NCI-H345 treated with DMSO at 0.1 percent for 48 hours (cell line): ENCODE measurements at regions not wholly inside any gene's neighbourhood (a gene's known extent, or its start where the extent isn't known, plus 50 kb on each side); places are given as distances from the start of the nearest gene placed in this dataset.
"Not testable (repeated sequence)": the region's sequence is repeated elsewhere in the genome, so short reads cannot be mapped to it uniquely, and the experiment has no call there.

ENCODE experiments used
- DNase-seq: peaks from one replicate; lab custom pipeline; 2025; ENCODE audit not compliant: unreplicated experiment; lab: John Stamatoyannopoulos, UW

DNA sequence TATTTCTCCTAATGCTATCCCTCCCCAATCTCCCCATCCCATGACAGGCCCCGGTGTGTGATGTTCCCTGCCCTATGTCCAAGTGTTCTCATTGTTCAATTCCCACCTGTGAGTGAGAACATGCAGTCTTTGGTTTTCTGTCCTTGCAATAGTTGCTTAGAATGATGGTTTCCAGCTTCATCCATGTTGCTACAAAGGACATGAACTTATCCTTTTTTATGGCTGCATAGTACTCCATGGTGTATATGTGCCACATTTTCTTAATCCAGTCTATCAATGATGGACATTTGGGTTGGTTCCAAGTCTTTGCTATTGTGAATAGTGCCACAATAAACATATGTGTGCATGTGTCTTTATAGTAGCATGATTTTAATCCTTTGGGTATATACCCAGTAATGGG is 51.3 kb upstream of the RIOK2 start:
- not testable (repeated sequence) for DNase-seq

- no peak for DNase-seq
Observed at GRCh38 chr5:97242341-97242740, 59.3 kb upstream of the RIOK2 start.

GRCh38 chr5:97243353-97243752 is 60.3 kb upstream of the RIOK2 start:
- DNase-seq, result no peak

DNA sequence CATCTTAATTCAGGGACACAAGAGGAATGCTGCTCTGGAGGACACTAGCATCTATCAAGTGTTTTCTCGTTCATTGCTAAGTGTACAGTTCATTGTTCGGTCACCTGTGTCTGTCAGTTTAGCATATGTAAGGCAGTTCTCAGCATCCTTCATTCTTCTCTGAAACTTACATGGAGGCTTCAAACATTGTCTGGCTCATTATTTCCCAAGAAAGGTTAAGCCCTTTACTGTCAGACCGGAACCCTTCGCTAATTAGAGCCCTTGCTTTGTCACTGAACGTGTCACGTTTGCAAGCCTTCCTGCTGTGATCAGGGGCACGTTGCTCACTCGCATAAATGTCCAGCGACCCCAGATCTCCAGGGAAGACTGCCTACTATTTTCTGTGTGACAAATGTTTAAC is 62.3 kb upstream of the RIOK2 start:
- DNase-seq, result no peak

DNA sequence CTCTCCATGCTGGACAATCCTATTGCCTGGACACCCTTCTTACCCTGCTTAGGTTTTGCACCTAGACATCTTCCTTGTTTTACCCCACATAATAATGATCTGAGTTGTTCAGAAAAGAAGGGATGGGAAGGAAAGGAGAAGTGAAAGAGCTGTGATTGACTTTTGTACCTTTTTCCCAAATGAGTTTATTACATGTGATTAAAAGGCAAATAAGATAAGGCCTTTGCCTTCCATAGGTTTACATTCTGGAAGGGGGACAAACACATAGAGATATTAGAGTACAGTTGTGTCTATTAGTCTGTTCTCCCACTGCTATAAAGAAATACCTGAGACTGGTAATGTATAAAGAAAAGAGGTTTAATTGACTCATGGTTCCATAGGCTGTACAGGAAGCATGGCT is 67.1 kb upstream of the RIOK2 start:
- DNase-seq, result no peak

DNA sequence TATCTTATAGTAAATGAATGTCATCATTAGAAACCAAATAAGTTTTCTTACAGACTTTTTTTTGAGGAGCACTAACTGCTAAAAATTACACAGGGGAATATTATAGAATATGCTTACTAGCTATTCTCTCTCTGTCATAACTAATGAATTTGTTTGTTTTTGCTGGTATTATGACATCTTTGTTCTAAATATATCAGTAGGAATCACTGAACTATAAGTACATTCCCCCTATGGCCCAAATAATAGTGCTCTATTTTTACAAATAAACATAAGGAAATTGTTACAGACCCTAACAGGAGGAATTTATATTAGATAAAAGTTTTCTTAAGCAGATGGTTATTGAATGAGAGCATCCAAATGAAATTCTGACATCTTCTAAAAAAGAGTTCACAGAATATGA is 83.0 kb upstream of the RIOK2 start:
- DNase-seq, result no peak

- DNase-seq, result no peak
Observed at GRCh38 chr5:97266576-97266975, 83.5 kb upstream of the RIOK2 start.

DNA sequence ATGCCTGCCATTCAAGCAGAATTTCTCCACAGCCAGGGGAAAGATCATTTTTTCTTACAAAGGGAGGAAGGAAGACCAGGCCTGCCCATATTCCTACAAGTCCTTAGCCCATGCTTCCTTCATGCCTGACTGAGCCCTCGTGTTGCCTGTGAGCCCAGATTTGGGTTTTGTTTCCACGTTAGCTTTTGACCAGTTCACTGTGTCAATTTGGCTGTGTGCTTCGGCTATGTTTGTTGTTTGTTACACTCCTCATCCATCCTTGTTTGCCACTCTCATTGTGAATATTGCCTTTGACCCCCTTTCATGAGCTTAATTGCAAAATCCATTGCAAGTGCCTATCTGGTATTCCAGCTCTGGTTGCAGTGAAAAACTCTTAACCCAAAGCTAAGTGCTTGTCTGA is 84.7 kb upstream of the RIOK2 start:
- no peak for DNase-seq

GRCh38 chr5:97276474-97277120 is 93.5 kb upstream of the RIOK2 start:
- no peak for DNase-seq

DNA sequence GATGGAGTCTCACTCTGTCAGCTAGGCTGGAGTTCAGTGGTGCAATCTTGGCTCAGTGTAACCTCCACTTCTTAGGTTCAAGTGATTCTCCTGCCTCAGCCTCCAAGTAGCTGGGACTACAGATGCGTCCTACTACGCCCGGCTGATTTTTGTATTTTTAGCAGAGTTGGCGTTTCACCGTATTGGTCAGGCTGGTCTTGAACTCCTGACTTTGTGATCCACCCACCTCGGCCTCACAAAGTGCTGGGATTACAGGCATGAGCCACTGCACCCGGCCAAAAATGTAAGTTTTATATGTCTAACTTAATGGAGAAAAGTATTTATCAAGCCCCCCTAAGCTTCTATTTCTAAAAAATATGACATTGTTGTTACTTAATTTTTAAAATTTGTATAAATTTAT is 98.2 kb upstream of the RIOK2 start:
- no peak for DNase-seq

DNA sequence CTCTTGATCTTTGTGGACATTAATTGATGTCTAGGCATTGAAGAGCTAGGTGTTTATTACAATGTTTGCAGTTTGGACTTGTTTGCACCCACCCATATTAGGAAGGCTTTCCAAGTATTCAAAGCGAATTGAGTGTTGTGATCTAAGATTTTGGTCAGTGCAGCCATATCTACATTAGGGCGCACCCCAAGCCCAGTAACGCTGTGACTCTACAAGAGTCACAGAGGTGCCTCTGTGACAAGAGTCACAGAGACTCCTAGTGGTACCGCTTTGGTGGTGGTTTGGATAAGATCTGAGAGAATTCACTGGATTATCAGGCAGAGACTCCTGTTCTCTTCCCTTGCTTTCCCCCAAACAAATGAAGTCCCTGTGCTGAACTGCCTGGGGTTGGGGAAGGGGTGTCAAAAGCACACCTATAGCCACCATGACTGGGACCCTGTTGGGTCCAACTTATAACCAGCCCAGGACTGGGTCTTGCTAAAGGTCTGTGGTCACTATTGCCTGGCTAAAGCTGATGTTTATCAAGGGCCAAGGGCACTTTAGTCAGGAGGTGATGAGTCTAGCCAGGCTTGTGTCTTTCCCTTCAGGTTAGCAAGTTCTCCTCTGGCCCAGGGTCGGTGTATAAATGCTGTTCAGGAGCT is 114.1 kb upstream of the RIOK2 start:
- DNase-seq, result peak; percentile 27

DNA sequence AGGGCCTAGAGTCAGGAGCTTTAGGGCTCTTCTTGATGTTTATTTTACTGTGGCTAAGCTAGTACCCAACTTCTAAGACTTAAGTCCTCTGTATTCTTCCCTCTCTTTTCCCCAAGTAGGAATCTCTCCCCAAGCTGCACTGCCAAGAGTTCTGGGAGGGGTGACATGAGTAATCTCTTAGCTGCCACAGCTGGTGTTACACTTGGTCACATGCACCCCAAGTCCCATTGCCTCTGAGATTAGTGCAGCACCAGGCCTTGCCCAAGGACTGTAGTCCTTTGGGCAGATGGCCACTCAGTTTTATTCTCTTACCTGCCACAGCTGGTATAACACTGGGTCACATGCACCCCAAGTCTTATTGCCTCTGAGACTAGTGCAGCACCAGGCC is 114.7 kb upstream of the RIOK2 start:
- no peak for DNase-seq

GRCh38 chr5:97301181-97301580 is 118.1 kb upstream of the RIOK2 start:
- not testable (repeated sequence) for DNase-seq

- no peak for DNase-seq
Observed at GRCh38 chr5:97338729-97339128, 155.7 kb upstream of the RIOK2 start.

- no peak for DNase-seq
Observed at GRCh38 chr5:97355775-97356174, 172.7 kb upstream of the RIOK2 start.

- DNase-seq, result no peak
Observed at GRCh38 chr5:97363577-97363976, 180.5 kb upstream of the RIOK2 start.

GRCh38 chr5:97364731-97365130 is 181.7 kb upstream of the RIOK2 start:
- no peak for DNase-seq

- no peak for DNase-seq
Observed at GRCh38 chr5:97365163-97365845, 182.3 kb upstream of the RIOK2 start.

- DNase-seq, result no peak
Observed at GRCh38 chr5:97365918-97366317, 182.9 kb upstream of the RIOK2 start.

GRCh38 chr5:97375959-97376358 is 192.9 kb upstream of the RIOK2 start:
- no peak for DNase-seq

GRCh38 chr5:97377582-97377981 is 194.5 kb upstream of the RIOK2 start:
- DNase-seq, result no peak

DNA sequence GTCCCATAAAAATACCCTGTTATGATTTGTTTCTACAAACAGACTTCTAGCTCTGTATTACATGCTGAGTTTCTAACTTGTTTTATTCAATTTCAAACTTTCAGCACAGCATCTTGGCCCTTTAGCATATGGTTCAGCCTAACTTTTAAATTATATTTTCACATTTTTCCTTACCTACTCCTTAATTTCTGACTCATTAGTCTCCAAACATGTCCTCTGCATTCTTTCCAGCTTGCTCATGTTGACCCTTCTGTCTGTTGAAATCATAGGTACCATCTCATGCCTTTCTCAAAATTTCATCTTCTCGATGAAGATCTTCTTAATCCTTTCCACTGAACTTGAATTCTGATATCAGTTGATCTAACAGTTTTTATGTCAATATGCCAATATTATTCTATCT is 200.9 kb upstream of the RIOK2 start:
- no peak for DNase-seq

GRCh38 chr5:97388794-97389193 is 205.7 kb upstream of the RIOK2 start:
- no peak for DNase-seq
